OCI-LY7 (cell line): ENCODE measurements at regions not wholly inside any gene's neighbourhood (a gene's known extent, or its start where the extent isn't known, plus 50 kb on each side); places are given as distances from the start of the nearest gene placed in this dataset.

Source experiments
- BruUV-seq: library from RNA; stranded (reverse); fragments of 400-500 nt; replicated peaks from 2 replicates; lab custom pipeline; 2021; lab: Mats Ljungman, UMichigan
- CTCF ChIA-PET: fragments of 300-600 bp; sonication (Branson Sonifier 250); formaldehyde crosslinking; loops from one replicate; lab custom pipeline; 2022; ENCODE audit warnings: antibody characterized with exemption; ENCODE audit not compliant: unreplicated experiment; lab: Charles Lee
- POLR2A ChIA-PET: fragments of 300-600 bp; sonication (Branson Sonifier 250); formaldehyde crosslinking; loops from one replicate; lab custom pipeline; 2022; ENCODE audit warnings: antibody characterized with exemption; lab: Charles Lee
- DNase-seq: peaks from one replicate; pipeline ENCODE4 v3.0.0-alpha.2; 2015; ENCODE audit warnings: low spot score
- H2AFZ ChIP-seq: fragments of 200-600 bp; sonication (generic), shearing (Covaris generic); 2 replicates; pipeline ENCODE4 v1.6.1; 2014; ENCODE audit warnings: mild to moderate bottlenecking, antibody characterized with exemption, low read length, moderate library complexity
- H3K27ac ChIP-seq: fragments of 200-600 bp; sonication (generic); 2 replicates; pipeline ENCODE4 v1.5.1; 2014; ENCODE audit warnings: mixed run types, low read depth, mild to moderate bottlenecking, moderate library complexity, low read length, inconsistent platforms; ENCODE audit not compliant: poor library complexity, severe bottlenecking
- H3K36me3 ChIP-seq: fragments of 200-600 bp; sonication (generic); 2 replicates; pipeline ENCODE4 v1.6.1; 2014; ENCODE audit warnings: mild to moderate bottlenecking, antibody characterized with exemption, low read length, moderate library complexity, mixed read lengths; ENCODE audit not compliant: insufficient read depth
- H3K4me1 ChIP-seq: fragments of 200-600 bp; sonication (generic); 2 replicates; pipeline ENCODE4 v1.5.1; 2014; ENCODE audit warnings: mild to moderate bottlenecking, low read length; ENCODE audit not compliant: insufficient read depth, poor library complexity, severe bottlenecking
- H3K4me2 ChIP-seq: fragments of 200-600 bp; sonication (generic); 2 replicates; pipeline ENCODE4 v1.6.1; 2014; ENCODE audit warnings: mild to moderate bottlenecking, low read length
- H3K4me3 ChIP-seq: fragments of 200-600 bp; sonication (generic); 2 replicates; pipeline ENCODE4 v1.5.1; 2014; ENCODE audit warnings: mild to moderate bottlenecking, low read depth, low read length; ENCODE audit not compliant: poor library complexity, severe bottlenecking
- H3K79me2 ChIP-seq: fragments of 200-600 bp; sonication (generic); 2 replicates; pipeline ENCODE4 v1.6.1; 2016; ENCODE audit warnings: low read depth, mild to moderate bottlenecking, low read length, moderate library complexity, mixed read lengths; ENCODE audit not compliant: insufficient read depth
- H3K9me2 ChIP-seq: fragments of 200-600 bp; sonication (generic); 2 replicates; pipeline ENCODE4 v1.6.1; 2016; ENCODE audit warnings: mild to moderate bottlenecking, low read length, mixed read lengths; ENCODE audit not compliant: insufficient read depth
- H3K9me3 ChIP-seq: fragments of 200-600 bp; sonication (generic); 2 replicates; pipeline ENCODE4 v1.6.1; 2014; ENCODE audit warnings: mild to moderate bottlenecking, mixed run types, low read length, mixed read lengths
- H4K20me1 ChIP-seq: fragments of 200-600 bp; sonication (generic); 2 replicates; pipeline ENCODE4 v1.6.1; 2014; ENCODE audit warnings: mild to moderate bottlenecking, antibody characterized with exemption, low read length, moderate library complexity, mixed read lengths; ENCODE audit not compliant: insufficient read depth
- CTCF ChIP-seq: fragments of 200-600 bp; sonication (generic); conservative IDR thresholded peaks from 2 replicates; pipeline ENCODE4 v1.5.1; 2014; ENCODE audit warnings: mild to moderate bottlenecking, antibody characterized with exemption, low read length, moderate library complexity, mixed read lengths
- EZH2phosphoT487 ChIP-seq: fragments of 200-600 bp; sonication (generic); IDR thresholded peaks from 2 replicates; pipeline ENCODE4 v1.6.1; 2018; ENCODE audit warnings: low read depth, borderline replicate concordance, mild to moderate bottlenecking, mixed run types, antibody characterized with exemption, low read length, moderate library complexity, mixed read lengths
- intact Hi-C: fragments of 100-400 bp; cut with micrococcal nuclease; formaldehyde crosslinking; loops from one replicate; pipeline ENCODE4 v1.10.0; 2022; ENCODE audit not compliant: unreplicated experiment

- Histone ChIP-seq H3K27ac (no peak overlapping the region), H3K4me3 (no peak overlapping the region), H2AFZ (peak overlapping the region; percentile 56; the same call in 1 of the 2 replicates), H4K20me1 (no peaks in the 10 kb centered on the region), H3K4me1 (peaks cover 11% of the 10 kb centered on the region), H3K4me2 (0 out of 2 replicates have a peak overlapping the region, but pooled peaks have one; percentile 5), H3K36me3 (no peaks in the 10 kb centered on the region), H3K9me2 (no peaks in the 10 kb centered on the region), H3K9me3 (no peaks in the 10 kb centered on the region), H3K79me2 (no peaks in the 10 kb centered on the region)
- intact Hi-C loops, result loop anchor here (10.0 kb wide), 1 partner anchor 63 kb away; no protein-coding TSS in a partner anchor
- CTCF ChIA-PET, result no interaction called here
- POLR2A ChIA-PET, result interaction anchor here (0.5 to 1.4 kb wide), 7 partner anchors 12 to 883 kb away, joined by 3 to 7 read pairs (median 3); partner anchors contain the start of gene SPRYD7
- DNase-seq, result no peak
- TF ChIP-seq EZH2phosphoT487 (no peak), CTCF (no peak)
- BruUV-seq, result no TSS peak
These were observed 386.6 kb downstream of the KCNRG start for GRCh38 chr13:50401721-50402465.

GRCh38 chr13:50403311-50403710 is 388.1 kb downstream of the KCNRG start:
- no peaks in the 10 kb centered on the region for H3K9me2 ChIP-seq
- peaks cover 12% of the 10 kb centered on the region for H3K4me1 ChIP-seq
- H3K79me2 ChIP-seq, result no peaks in the 10 kb centered on the region
- no peak overlapping the region for H2AFZ ChIP-seq
- TF ChIP-seq EZH2phosphoT487 (no peak), CTCF (no peak)
- POLR2A ChIA-PET, result interaction anchor here (0.9 to 1.3 kb wide), 2 partner anchors 15 to 316 kb away, joined by 3 to 6 read pairs; no protein-coding TSS in a partner anchor
- H3K4me3 ChIP-seq, result no peak overlapping the region
- no peak overlapping the region for H3K4me2 ChIP-seq
- H3K27ac ChIP-seq, result no peak overlapping the region
- H4K20me1 ChIP-seq, result no peaks in the 10 kb centered on the region
- no TSS peak for BruUV-seq
- CTCF ChIA-PET, result no interaction called here
- no peaks in the 10 kb centered on the region for H3K9me3 ChIP-seq
- H3K36me3 ChIP-seq, result no peaks in the 10 kb centered on the region
- DNase-seq, result no peak
- intact Hi-C loops, result loop anchor here (10.0 kb wide), 1 partner anchor 61 kb away; no protein-coding TSS in a partner anchor

- H3K4me2 ChIP-seq, result no peak overlapping the region
- intact Hi-C loops, result loop anchor here (10.0 kb wide), 1 partner anchor 61 kb away; no protein-coding TSS in a partner anchor
- ChIA-PET CTCF (no interaction called here), POLR2A (interaction anchor here (0.5 to 1.3 kb wide), 3 partner anchors 9 to 351 kb away, joined by 3 to 6 read pairs (median 3); no protein-coding TSS in a partner anchor)
- H2AFZ ChIP-seq, result no peak overlapping the region
- H3K9me2 ChIP-seq, result no peaks in the 10 kb centered on the region
- no peaks in the 10 kb centered on the region for H3K79me2 ChIP-seq
- peaks cover 18% of the 10 kb centered on the region for H3K4me1 ChIP-seq
- DNase-seq, result no peak
- TF ChIP-seq CTCF, result no peak
- TF ChIP-seq EZH2phosphoT487, result no peak
- no peaks in the 10 kb centered on the region for H3K36me3 ChIP-seq
- no peaks in the 10 kb centered on the region for H4K20me1 ChIP-seq
- BruUV-seq, result no TSS peak
- no peak overlapping the region for H3K27ac ChIP-seq
- no peaks in the 10 kb centered on the region for H3K9me3 ChIP-seq
- no peak overlapping the region for H3K4me3 ChIP-seq
These were observed 388.9 kb downstream of the KCNRG start for GRCh38 chr13:50404116-50404515.
